ENCODE measurements at regions not wholly inside any gene's neighbourhood (a gene's known extent, or its start where the extent isn't known, plus 50 kb on each side); places are given as distances from the start of the nearest gene placed in this dataset.
"Not testable (repeated sequence)": the region's sequence is repeated elsewhere in the genome, so short reads cannot be mapped to it uniquely, and the experiment has no call there.

GRCh38 chr9:752681-753200 is 88.8 kb upstream of the DMRT1 start:
- Histone ChIP-seq H3K9me3 (ENCODE audit: insufficient read depth, low read depth, low read length) (no peaks in the 10 kb centered on the region), H3K36me3 (ENCODE audit: insufficient read depth, low read depth, low read length) (no peaks in the 10 kb centered on the region), H3K27ac (ENCODE audit: low read length) (no peak overlapping the region), H3K4me3 (ENCODE audit: low read length) (no peak overlapping the region), H3K27me3 (ENCODE audit: insufficient read depth, low read length) (no peaks in the 10 kb centered on the region), H3K9ac (ENCODE audit: low read depth, low read length) (no peak overlapping the region), H3K4me1 (ENCODE audit: insufficient read depth, low read length) (peaks cover 6% of the 10 kb centered on the region; the same call in 1 of the 2 replicates)

DNA sequence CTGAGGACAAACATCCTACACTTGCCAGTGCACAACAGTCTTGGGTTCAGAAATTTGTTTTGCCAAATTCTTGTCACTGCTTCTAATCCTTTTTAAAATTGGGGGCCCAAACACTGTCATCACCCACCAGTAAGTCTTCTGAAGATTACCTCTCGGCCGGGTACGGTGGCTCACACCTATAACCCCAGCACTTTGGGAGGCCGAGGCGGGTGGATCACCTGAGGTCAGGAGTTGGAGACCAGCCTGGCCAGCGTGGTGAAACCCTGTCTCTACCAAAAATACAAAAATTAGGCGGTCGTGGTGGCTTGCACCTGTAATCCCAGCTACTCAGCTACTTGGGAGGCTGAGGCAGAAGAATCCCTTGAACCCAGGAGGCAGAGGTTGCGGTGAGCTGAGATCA is 87.8 kb upstream of the DMRT1 start:
- H3K27ac ChIP-seq (ENCODE audit: low read length); H3K9me3 ChIP-seq (ENCODE audit: insufficient read depth, low read depth, low read length); H3K9ac ChIP-seq (ENCODE audit: low read depth, low read length); H3K27me3 ChIP-seq (ENCODE audit: insufficient read depth, low read length); H3K36me3 ChIP-seq (ENCODE audit: insufficient read depth, low read depth, low read length); H3K4me1 ChIP-seq (ENCODE audit: insufficient read depth, low read length); H3K4me3 ChIP-seq (ENCODE audit: low read length): not testable (repeated sequence)

- H3K9me3 ChIP-seq (ENCODE audit: insufficient read depth, low read depth, low read length): no peaks in the 10 kb centered on the region
- H3K4me1 ChIP-seq (ENCODE audit: insufficient read depth, low read length): peaks cover 6% of the 10 kb centered on the region; the same call in 1 of the 2 replicates
- H3K27me3 ChIP-seq (ENCODE audit: insufficient read depth, low read length): no peaks in the 10 kb centered on the region
- H3K9ac ChIP-seq (ENCODE audit: low read depth, low read length): no peak overlapping the region
- H3K36me3 ChIP-seq (ENCODE audit: insufficient read depth, low read depth, low read length): no peaks in the 10 kb centered on the region
- H3K27ac ChIP-seq (ENCODE audit: low read length): no peak overlapping the region
- no peak overlapping the region for H3K4me3 ChIP-seq (ENCODE audit: low read length)
Measured at GRCh38 chr9:754150-754931, 87.2 kb upstream of the DMRT1 start.

DNA sequence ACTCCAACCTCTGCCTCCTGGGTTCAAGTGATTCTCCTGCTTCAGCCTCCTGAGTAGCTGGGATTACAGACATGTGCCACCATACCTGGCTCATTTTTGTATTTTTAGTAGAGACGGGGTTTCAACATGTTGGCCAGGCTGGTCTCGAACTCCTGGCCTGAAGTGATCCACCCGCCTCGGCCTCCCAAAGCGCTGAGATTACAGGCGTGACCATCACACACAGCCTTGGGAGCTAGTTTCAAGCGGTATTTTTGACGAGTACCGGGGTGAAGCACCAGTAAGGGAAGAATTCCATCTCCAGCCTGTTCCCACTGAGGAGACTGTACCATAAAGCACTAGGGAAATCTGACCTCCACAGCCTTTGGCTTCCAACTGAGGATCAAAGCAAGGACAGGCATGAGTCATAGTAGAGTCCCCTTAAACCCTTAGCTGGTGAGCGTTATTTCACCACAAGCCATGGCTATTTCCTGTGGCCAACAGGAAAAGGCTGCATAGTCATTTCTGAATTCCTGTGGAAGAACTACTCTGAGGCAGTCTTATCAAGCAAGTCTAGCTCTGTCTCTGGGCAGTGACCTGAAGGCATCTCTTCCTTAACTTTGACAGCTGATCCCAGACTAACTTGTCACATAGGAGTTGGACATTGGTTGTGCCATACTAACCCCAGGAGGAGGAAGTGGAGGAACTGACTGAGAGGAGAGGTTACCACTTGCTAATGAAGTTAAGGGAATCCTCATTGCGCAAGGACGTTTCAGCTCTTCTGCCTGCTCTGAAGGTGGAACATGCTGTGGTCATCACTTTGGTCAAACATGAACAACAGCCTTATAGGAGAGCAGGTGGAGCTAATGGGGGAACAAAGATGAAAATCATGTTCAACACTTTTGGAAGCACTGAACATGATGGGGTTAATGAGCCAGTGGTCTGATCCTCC is 85.8 kb upstream of the DMRT1 start:
- H3K4me1 ChIP-seq (ENCODE audit: insufficient read depth, low read length): peaks cover 6% of the 10 kb centered on the region; the same call in 1 of the 2 replicates
- H3K9me3 ChIP-seq (ENCODE audit: insufficient read depth, low read depth, low read length): no peaks in the 10 kb centered on the region
- no peak overlapping the region for H3K27ac ChIP-seq (ENCODE audit: low read length)
- no peaks in the 10 kb centered on the region for H3K27me3 ChIP-seq (ENCODE audit: insufficient read depth, low read length)
- H3K36me3 ChIP-seq (ENCODE audit: insufficient read depth, low read depth, low read length): no peaks in the 10 kb centered on the region
- H3K4me3 ChIP-seq (ENCODE audit: low read length): no peak overlapping the region
- no peak overlapping the region for H3K9ac ChIP-seq (ENCODE audit: low read depth, low read length)

- no peak overlapping the region for H3K9ac ChIP-seq (ENCODE audit: low read depth, low read length)
- no peaks in the 10 kb centered on the region for H3K27me3 ChIP-seq (ENCODE audit: insufficient read depth, low read length)
- no peak overlapping the region for H3K27ac ChIP-seq (ENCODE audit: low read length)
- H3K4me1 ChIP-seq (ENCODE audit: insufficient read depth, low read length): peaks cover 6% of the 10 kb centered on the region; the same call in 1 of the 2 replicates
- no peak overlapping the region for H3K4me3 ChIP-seq (ENCODE audit: low read length)
- H3K9me3 ChIP-seq (ENCODE audit: insufficient read depth, low read depth, low read length): no peaks in the 10 kb centered on the region
- no peaks in the 10 kb centered on the region for H3K36me3 ChIP-seq (ENCODE audit: insufficient read depth, low read depth, low read length)
Measured at GRCh38 chr9:757246-757881, 84.1 kb upstream of the DMRT1 start.

GRCh38 chr9:758146-758545 is 83.4 kb upstream of the DMRT1 start:
- H3K9ac ChIP-seq (ENCODE audit: low read depth, low read length): no peak overlapping the region
- H3K36me3 ChIP-seq (ENCODE audit: insufficient read depth, low read depth, low read length): no peaks in the 10 kb centered on the region
- H3K9me3 ChIP-seq (ENCODE audit: insufficient read depth, low read depth, low read length): no peaks in the 10 kb centered on the region
- no peaks in the 10 kb centered on the region for H3K27me3 ChIP-seq (ENCODE audit: insufficient read depth, low read length)
- no peak overlapping the region for H3K27ac ChIP-seq (ENCODE audit: low read length)
- no peak overlapping the region for H3K4me3 ChIP-seq (ENCODE audit: low read length)
- H3K4me1 ChIP-seq (ENCODE audit: insufficient read depth, low read length): peaks cover 6% of the 10 kb centered on the region; the same call in 1 of the 2 replicates

DNA sequence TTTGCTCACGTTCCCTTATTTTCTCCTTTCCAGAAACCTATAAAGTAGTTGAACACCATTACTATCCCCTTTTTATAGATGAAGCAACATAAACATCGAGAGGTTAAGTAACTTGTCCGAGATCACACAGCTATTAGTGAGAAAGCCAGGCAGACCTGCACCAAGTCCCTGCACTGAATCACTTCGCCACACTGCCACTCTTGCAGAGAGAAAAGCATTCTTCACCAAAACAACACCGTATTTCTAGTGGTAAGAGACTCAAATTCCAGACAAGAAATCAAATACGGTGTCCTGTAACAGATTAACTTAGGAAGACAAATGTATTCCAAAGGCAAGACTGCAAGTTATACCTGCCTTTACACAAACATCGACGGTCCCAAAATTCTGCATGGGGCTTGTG is 82.0 kb upstream of the DMRT1 start:
- Histone ChIP-seq H3K9me3 (ENCODE audit: insufficient read depth, low read depth, low read length) (no peaks in the 10 kb centered on the region), H3K36me3 (ENCODE audit: insufficient read depth, low read depth, low read length) (no peaks in the 10 kb centered on the region), H3K27ac (ENCODE audit: low read length) (no peak overlapping the region), H3K4me1 (ENCODE audit: insufficient read depth, low read length) (peaks cover 6% of the 10 kb centered on the region), H3K27me3 (ENCODE audit: insufficient read depth, low read length) (no peaks in the 10 kb centered on the region), H3K4me3 (ENCODE audit: low read length) (no peak overlapping the region), H3K9ac (ENCODE audit: low read depth, low read length) (no peak overlapping the region)

DNA sequence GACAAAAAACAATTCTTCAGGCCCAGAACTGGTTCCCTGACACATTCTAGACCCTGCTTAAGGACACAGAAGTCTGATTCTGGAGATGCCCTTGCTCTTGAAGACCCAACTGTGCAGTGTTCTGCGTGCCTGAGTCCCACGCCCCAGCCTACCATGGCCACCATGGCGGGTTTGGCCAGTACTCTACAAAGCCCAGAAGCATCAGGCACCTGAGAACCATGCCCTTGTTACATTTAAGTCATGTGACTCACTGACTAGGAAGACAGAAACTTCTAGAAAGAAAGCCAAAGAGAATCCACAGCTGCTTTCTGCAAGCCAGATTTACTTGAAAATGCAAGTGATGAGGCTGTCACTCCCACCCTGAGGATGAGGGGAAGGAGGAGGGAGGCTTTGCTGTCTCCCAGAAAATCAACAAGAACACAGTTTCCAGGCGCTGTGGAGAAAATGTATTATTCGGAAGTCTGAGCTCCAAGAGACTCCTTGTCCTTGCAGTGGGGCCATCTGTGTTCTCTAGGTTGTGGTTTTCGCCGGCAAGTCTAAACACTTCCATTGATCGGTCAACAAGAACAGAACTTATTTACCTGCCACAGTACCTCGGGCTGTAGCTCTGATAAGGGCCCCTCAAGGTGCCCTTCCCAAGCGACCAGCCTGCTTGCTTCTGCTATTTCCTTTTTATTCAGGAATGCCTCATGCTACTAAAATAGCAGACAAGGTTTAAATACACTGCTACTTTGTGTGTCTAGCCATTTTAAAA is 81.3 kb upstream of the DMRT1 start:
- Histone ChIP-seq H3K36me3 (ENCODE audit: insufficient read depth, low read depth, low read length) (no peaks in the 10 kb centered on the region), H3K27me3 (ENCODE audit: insufficient read depth, low read length) (no peaks in the 10 kb centered on the region), H3K27ac (ENCODE audit: low read length) (no peak overlapping the region), H3K4me3 (ENCODE audit: low read length) (no peak overlapping the region), H3K9ac (ENCODE audit: low read depth, low read length) (no peak overlapping the region), H3K9me3 (ENCODE audit: insufficient read depth, low read depth, low read length) (no peaks in the 10 kb centered on the region), H3K4me1 (ENCODE audit: insufficient read depth, low read length) (peaks cover 12% of the 10 kb centered on the region)

DNA sequence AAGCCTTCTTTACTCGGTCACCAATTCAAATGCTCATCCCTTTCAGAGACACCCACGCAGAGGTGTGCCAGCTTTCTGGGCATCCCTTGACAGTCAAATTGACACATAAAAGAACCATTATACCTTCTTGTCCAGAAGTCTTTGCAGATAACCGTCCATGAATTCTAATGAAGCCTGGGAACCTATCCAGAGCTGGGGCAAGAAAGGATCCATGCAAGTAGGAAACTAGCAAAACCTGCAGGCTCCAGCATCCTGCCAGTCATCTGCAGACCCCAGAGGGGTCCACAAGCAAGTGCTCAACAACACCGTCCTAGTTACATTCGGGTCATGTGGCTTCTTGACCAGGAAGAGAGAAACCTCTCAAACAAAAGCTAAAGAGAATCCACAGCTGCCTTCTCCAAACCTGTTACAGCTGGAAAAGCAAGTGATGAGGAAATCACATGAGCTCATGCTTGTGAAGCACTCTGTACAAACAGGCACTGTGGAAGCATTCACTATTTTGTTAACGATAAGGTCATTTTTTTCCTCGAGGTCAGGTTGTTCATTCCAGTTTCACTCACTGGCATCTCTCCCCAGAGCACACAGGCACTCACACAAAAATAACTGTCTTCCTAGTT is 80.2 kb upstream of the DMRT1 start:
- H3K27me3 ChIP-seq (ENCODE audit: insufficient read depth, low read length): no peaks in the 10 kb centered on the region
- H3K27ac ChIP-seq (ENCODE audit: low read length): no peak overlapping the region
- peaks cover 10% of the 10 kb centered on the region for H3K4me1 ChIP-seq (ENCODE audit: insufficient read depth, low read length)
- no peaks in the 10 kb centered on the region for H3K9me3 ChIP-seq (ENCODE audit: insufficient read depth, low read depth, low read length)
- no peaks in the 10 kb centered on the region for H3K36me3 ChIP-seq (ENCODE audit: insufficient read depth, low read depth, low read length)
- H3K4me3 ChIP-seq (ENCODE audit: low read length): no peak overlapping the region
- H3K9ac ChIP-seq (ENCODE audit: low read depth, low read length): no peak overlapping the region

GRCh38 chr9:761793-762560 is 79.5 kb upstream of the DMRT1 start:
- Histone ChIP-seq H3K9ac (ENCODE audit: low read depth, low read length) (no peak overlapping the region), H3K27ac (ENCODE audit: low read length) (no peak overlapping the region), H3K9me3 (ENCODE audit: insufficient read depth, low read depth, low read length) (no peaks in the 10 kb centered on the region; the same call in 1 of the 2 replicates), H3K27me3 (ENCODE audit: insufficient read depth, low read length) (no peaks in the 10 kb centered on the region), H3K4me3 (ENCODE audit: low read length) (no peak overlapping the region), H3K36me3 (ENCODE audit: insufficient read depth, low read depth, low read length) (no peaks in the 10 kb centered on the region), H3K4me1 (ENCODE audit: insufficient read depth, low read length) (peaks cover 10% of the 10 kb centered on the region)
